GM18519 (cell line): ENCODE measurements at regions not wholly inside any gene's neighbourhood (a gene's known extent, or its start where the extent isn't known, plus 50 kb on each side); places are given as distances from the start of the nearest gene placed in this dataset.
A peak's percentile ranks its signal among the peaks of the same experiment; 100 is the strongest.

Source experiments
- ATAC-seq: cut with Tn5 transposase; IDR thresholded peaks from one replicate; pipeline ENCODE4 v1.9.1; 2021; ENCODE audit warnings: mild to moderate bottlenecking, moderate library complexity; ENCODE audit not compliant: unreplicated experiment, low FRiP score

DNA sequence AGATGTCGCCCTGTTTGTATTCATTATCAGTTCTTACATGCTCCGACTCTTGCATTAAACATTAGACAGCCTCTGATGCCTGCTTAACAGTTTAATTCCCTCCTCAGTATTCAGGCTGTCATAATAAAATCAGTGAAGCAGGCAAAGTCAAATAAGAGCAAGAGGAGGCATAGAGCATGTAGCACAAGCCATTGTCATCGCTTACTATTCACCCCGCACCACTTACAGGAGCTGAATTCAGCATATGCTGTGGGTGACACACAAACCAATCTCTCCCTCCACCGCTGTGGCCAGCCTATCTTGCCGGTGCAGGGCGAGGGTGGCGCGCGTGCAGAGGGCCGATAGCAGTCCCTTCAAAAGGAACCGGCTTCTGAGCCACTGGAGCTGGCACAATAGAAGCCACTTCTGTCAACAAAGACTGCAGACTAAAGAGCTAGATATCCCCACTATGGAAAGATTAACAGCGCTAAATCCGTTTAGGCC is 433.2 kb upstream of the MGMT start:
- ATAC-seq = no peak

DNA sequence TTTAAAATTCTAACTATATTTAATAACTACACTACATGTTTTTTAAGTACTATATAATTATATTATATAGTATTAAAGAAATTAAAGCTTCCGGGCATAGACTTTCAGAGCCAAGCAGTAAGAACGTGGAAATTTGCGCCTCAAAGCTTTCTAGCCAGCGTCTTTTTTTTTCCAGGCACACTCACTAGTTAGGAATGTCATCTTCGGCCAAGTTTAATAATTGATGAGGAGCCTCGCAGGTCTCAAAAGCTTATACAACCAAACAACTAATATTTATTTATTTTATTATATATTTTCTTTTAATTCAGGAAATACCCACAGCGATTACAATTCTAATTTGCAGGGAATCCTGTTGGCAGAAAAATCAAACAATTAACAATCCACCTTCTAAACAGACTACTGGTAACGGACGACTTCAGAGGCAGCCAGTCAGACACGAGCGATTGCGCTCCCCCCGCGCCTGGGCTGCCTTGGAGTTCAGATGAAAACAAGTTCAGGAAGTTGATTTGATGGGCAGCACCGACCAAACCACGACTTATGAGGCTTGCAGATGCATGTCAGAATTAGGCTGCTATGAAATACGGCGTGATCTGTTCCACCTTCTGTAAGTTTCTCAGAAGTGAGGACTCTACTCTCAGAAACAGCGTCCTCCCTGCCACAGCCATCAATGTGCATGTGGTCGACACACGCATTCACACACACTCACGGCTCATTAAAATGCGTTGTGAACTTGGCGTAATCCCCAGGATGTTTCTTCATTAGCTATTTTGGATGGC is 431.8 kb upstream of the MGMT start:
- ATAC-seq = no peak

DNA sequence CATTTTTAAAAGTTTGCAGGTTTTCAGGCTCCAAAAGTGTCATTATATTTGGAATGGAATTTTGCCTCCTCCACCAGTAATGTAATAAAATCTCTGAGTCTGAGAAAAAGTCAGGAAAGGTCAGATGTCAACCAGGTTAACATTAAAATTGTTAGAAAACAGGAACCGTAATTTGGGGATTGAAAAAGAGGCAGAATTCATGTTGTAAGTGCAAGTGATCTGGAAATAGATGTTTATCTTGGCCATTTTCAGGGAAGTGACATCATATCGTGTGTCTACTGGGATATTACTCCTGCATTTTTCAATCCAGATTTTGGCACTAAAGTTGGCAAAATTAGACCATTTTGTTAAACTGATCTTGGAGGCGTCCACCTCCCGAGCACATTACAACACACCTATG is 428.5 kb upstream of the MGMT start:
- no peak for ATAC-seq

DNA sequence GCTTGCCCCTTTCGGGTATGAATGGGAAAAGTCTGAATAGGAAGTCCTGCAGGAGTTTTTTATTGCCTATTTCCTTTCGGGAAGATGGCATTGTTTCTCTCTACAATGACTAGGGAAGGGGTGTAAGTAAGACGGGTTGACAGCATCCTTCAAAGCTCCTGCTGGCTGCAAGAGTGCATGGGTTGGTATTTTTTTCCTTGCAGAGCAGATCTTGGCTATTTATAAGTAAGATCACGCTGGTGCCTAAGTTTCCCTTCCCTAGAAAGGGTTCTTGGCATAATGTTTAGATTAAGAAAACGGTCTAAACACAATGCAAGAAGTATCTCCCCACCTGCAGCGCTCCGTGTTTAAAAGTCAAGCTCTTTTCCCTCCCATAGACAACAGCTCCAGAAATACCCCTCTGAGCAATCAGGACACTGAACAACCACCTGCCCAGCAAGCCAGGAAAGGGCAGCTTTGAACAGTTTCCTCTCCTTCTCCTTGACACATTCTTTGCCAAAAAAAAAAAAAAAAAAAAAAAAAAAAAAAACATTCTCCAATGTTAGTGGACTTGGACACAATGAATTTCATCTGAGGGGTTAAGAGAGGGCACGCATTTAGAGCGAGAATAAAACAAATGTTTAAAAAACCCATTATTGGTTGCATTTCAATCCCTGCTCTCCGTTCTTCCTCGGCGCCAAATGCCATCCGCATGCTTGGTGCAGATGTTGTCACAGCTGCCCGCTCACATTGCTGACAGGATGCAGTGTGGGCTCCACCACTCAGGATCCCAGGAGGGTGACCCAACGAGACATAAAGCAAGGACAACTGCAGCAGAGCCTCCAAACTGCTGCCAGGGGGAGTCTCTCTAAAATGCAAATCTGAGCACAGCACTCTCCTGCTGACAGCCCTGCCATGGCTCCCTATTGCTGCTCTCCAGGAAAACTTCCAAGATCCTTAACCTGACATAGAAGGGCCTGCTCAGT is 427.4 kb upstream of the MGMT start:
- no peak for ATAC-seq

DNA sequence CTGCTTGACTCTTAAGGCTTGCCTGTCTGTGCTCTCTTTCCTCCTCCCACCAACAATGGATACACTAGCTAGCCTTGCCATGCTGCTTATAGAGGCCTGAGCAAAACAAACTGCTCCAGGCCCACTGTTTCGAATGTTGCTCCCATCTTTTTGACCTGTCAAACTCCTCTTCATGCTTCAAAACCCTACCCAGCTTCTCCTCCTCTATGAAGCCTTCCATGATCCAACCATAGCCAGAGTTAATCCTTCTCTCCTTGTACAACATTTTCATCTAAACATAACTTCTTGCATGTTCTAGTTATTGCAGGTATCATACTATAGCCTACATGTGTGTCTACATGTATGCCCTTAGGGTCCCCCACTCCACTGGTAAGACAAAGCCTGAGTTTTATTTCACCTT is 426.7 kb upstream of the MGMT start:
- ATAC-seq = no peak

DNA sequence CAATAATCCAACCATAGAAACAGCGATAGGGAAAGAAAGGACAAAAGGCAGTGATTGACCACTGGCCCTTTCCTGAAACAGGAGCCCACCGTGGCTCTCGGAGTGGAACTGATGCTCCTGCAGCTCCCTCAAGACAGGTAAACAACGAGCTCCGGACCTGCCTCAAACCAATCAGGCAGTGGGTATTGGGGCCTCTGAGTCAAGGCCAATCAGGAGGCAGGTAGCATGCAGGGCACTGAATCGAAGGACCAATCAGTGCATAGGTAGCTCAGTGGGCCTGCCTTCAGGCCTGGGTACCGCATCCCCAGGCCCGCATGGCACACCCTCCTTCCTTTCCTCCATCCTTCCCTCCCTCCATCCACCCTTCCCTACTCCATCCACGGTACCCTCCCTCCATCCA is 425.1 kb upstream of the MGMT start:
- no peak for ATAC-seq

DNA sequence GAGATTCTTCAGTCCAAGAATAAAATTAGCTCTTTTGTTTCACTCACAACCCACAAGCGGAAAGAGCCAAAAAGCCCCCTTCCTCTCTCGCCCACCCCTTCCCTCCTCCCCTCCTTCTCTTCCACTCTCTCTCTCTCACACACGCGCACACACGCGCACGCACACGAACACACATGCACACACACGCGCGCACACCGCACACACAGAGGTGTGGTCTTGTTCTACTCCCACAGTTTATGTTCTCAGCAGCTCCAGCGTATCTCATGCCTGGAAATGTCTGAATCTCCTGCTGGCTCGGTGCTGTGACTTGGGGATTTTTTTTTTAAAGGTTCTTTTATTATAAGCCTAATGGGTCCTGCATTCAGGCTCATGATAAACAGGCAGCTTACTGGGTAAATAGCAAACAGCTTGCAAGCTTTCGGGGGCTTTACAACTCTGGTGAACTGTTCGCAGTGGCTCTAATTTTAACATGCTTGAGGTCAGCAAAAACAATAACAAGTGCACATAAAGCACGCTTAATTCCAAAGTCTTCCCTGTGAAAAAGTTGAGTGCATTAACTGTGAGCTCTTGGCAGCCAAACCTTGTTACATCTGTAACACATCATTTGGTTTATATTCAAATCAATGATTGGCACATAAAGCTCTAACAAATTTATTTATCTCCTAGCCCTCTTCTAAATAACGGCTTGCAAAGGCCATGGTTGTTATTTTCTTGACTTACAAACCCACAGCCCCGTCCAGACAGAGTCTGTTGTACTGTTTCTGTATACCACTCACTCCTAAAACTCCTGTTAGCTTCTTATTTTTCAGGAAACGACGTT is 424.1 kb upstream of the MGMT start:
- no peak for ATAC-seq

DNA sequence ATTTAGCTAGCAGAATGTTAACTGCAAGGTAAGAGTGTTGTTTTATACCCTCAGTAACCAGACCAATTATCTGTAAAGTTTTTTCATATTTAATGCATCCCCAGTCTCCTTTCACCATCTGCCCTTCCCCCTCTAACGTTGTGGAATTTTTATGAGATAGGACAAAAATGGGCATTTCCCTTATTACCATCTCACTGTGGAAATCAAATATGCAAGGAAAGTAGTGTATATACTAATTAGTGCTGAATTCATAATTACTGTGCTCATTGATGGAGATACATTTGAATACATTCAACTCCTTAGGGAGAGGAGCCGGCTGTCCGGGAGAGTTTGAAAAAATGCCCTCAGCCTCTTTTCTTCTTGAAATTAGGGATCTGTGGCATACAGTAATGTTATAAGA is 423.4 kb upstream of the MGMT start:
- ATAC-seq = no peak

DNA sequence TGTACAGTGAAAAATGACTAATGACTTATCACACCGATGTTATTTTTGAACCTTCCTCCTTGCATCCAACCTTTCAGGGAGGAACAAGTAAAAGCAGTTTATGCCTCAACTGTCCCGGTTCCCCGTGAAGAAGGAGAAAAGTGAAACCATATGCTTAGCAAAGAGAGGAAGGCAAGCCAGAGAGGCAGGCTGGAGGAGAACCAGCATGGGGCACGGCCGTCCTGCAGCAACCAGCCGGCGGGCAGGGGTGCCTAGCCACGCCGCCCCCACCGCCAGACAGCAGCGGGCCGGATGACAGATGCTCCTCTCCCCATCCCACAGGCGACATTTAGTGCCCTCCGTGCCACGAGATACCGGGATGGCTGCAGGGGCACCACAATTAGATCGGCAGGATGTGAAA is 421.4 kb upstream of the MGMT start:
- no peak for ATAC-seq

DNA sequence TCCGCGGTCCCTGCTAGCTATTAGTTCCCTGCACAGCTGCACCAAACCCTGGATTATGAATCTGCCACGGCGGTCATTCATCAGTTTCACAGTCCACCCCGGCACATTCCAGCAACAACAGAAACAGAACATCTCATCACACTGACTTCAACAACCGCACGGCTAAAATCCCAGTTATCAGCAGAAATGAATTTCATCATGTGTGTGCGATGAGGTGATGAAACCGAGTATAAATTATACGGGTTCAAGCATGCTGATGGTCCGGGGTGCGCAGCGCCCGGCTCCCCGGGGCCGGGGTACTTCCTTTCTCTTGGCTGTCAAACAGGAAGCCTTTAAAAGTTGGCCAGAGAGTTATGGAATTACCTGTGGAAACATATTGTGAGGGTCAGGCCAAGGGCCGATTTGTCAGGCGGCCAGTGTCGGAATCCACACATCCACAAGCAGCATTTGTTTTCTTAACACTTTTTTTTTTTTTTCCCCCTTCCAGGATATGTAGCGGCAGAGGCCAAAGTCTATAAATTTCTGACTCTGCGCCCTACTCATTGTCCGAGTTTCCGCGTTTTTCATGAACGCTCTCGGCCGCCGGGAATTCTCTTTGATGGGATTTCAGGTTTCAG is 420.9 kb upstream of the MGMT start:
- ATAC-seq = no peak

DNA sequence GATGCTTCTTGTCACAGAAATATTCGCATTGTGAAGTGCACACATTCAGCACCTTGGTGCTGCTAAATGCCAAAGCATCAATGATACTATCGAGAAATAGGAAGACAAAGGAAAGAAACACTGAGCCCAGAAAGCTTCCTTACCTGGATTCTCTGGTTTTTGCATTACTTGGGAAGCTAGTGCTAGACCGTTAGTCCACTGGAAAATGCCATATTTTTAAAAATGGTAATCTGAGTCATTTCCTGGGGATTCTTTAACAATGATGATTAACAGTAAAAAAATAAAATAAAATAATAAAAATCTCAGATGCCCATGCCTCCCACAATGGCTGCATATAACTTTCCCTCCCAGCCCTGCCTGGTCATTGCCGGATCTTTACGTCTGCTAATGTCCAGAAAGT is 420.1 kb upstream of the MGMT start:
- ATAC-seq = no peak

DNA sequence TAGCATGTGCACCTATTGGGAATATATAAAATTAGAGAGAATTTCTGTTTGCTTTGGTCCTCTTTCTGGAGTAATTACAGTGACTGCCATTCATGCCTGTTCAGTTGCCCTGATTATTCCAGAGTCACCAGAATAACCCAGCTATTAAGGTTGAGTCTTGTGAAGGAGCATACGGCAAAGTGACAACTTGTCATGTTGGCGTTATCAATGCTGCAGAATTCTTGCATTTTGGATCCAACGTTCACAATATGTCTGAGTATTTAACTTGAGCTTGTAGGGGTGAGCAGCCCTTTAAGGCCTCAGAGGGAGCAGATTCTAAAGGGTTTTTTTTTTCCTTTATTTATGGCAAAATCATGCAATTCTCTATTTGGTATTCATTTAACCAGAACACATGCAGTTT is 419.4 kb upstream of the MGMT start:
- no peak for ATAC-seq

DNA sequence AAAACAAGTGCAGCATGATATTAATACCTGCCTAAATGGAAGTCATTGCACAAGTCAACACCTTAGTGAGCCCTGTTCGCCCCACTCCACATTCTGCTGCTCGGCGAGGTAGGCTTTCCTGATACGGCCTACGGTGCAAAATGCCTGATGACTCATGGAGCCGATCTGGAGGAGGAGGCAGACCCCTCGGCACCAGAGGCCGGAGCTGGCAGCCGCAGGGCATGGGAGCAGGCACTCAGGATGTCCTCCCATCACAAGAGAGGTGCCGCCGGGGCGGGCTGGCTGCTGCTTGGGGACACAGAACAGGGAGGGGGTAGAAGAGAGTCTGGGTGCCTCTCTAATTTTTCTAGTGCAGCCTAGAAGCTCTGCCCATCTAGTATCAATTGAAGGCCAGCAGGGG is 418.5 kb upstream of the MGMT start:
- no peak for ATAC-seq

DNA sequence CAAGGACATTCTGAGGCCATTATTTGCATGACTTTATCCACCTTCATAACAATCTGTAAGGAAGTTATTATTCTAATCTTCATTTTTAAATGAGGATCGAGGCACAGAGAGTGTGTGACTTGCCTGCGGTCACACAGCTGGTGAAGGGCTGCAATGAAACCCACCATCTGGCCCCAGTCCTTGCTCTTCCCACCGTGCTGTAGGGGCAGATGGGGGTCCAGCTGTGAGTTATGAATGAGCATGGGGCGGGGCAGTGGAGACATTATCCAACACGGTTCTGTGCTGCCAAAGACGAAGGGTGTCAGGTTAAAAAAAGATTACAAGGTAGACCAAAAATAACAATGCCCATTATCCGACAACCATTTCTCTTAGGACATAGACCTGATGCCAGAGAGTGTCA is 417.5 kb upstream of the MGMT start:
- no peak for ATAC-seq

DNA sequence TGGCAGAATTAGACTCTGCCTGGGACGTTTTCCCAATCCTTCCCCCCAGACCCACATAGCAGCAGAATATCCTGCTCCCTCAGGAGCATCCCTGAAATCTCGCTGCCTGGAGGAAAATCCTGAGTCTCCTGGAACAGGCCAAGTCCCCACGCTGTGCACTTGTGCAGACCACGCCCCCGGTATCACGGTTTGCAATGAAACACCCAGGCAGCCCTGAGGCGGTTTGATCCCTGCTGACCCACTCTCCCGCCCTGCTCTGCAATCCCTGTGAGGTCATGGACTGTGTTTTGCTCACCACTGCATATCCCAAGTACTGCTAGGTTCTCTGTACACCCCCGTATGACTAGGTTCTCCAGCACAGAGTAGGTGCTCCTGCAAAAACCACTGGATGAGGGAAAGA is 411.8 kb upstream of the MGMT start:
- ATAC-seq = no peak

DNA sequence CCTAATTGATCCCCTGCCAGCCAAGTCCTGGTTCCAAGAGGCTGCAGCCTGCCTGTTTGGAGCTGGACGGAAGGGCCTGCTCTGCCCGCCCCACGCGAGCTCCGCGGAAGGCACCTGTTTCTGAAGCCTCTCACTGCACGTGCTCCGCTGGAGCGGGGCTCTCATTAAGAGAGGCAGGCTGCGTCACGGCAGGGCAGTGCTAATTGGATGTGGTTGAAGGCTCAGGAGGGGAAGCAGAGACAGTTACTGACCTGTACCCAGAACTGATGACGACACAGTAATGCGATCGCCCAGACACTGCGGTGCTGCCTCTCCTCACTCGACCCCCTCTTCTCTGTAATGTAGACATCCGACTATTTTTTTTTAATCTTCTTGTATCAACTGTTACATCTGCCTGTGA is 411.1 kb upstream of the MGMT start:
- ATAC-seq = no peak

DNA sequence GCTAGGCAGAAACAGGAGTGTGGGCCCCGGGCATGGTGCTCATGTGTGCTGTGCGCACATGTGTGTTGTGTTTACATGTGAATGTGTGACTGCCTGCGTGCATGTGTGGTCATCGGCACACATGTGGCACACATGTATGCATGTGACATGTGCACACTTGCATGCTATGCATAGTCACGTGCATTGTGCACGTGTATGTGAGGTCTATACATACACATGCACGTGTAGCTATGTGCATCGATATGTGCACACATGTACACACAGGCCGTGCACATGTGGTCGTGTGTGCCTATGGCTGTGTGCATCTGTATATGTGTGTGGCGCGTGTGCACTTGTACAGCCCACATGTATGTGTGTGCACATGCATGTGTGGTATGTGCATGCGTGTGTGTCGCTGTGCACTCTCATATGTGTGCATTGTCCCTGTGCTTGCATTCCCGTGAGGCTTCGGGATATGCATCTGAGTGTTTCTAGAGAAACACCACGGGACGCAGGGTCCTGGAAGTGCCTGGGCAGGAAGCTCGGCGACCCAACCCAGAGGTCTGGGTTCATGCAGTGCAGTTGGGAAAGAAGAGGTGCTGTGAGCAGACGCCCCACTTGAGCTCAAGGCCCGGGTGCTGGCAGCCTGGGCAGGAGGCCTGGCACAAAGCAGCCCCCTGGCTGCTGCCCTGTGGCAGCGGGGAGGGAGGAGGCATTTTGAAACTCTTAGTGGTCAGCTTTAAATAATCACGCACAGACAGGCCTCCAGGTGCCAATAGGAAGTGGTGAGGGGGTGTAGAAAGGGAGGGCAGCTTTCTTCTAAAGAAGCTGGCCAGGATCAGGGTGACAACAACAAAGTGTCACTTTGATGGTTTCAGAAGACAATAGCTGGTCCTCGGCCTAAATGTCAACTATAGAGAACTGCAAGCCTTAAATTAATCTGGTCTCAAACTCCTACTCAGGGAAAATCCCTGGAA is 410.0 kb upstream of the MGMT start:
- ATAC-seq = no peak

DNA sequence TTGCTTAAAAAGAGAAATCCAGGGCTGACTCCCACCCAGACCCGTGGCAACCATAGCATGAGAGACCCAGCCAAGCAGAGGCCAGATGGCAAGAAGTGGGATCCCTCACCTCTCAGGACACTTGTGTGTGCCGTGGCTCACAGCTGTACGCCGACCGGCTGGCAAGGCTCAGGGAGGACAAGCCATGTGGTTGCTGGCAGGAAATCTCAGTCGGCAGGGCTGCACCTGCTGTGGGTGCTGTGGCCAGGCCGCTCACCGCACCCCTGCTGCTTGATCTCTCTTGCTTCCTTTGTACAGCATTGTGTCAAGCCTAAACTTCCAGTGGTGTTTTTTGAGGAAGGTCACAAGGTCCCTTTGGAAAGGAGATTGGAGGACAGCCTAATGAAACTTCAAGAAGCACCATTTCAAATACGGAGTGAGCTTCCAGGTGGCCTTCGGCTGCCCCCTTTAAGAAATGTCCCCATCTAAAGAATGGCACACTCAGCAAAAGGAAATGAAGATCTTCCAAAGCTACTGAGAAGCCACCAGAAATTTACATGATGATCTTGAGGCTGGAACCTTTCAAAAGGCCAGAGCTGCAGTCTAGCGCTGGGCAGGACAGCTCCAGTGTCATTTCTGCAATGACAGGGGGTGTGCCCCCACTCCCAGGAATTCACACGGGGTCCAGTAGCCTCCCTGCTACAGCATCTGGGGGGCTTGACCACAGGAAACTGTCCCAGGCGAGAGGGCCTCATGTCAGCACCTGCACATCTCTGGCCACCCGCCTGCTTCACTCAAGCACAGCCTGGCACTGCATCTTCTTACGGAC is 409.0 kb upstream of the MGMT start:
- peak; percentile 74 for ATAC-seq
